Liver (tissue), 7 donors: ENCODE measurements at regions not wholly inside any gene's neighbourhood (a gene's known extent, or its start where the extent isn't known, plus 50 kb on each side); places are given as distances from the start of the nearest gene placed in this dataset.

Experiments
- DNase-seq: peaks from one replicate; pipeline ENCODE4 v3.0.0-alpha.2; 2017; ENCODE audit warnings: low spot score
- H3K27ac ChIP-seq, 2 donors: one replicate each; pipeline ENCODE4 v1.7.0; 2013; ENCODE audit warnings: inconsistent platforms in 2 of 2, low read length in 2 of 2, control low read depth in 1 of 2, low read depth in 1 of 2, mild to moderate bottlenecking in 1 of 2
- H3K27me3 ChIP-seq, 4 donors: one replicate each; pipeline versions ENCODE4 v1.6.1 to v1.7.0; 2013; ENCODE audit warnings: low read length in 3 of 4, inconsistent platforms in 1 of 4, mild to moderate bottlenecking in 1 of 4, moderate library complexity in 1 of 4; ENCODE audit not compliant: control insufficient read depth in 4 of 4, insufficient read depth in 4 of 4
- H3K36me3 ChIP-seq, 4 donors: one replicate each; pipeline versions ENCODE4 v1.6.1 to v1.7.0; 2013; ENCODE audit warnings: low read length in 3 of 4, mild to moderate bottlenecking in 3 of 4, low read depth in 1 of 4, moderate library complexity in 1 of 4; ENCODE audit not compliant: control insufficient read depth in 4 of 4, insufficient read depth in 3 of 4
- H3K4me1 ChIP-seq, 4 donors: one replicate each; pipeline versions ENCODE4 v1.6.1 to v1.7.0; 2013; ENCODE audit warnings: low read length in 3 of 4, mild to moderate bottlenecking in 3 of 4, moderate library complexity in 1 of 4; ENCODE audit not compliant: control insufficient read depth in 4 of 4, insufficient read depth in 4 of 4
- H3K4me3 ChIP-seq, 3 donors: one replicate each; pipeline versions ENCODE4 v1.6.1 to v1.7.0; 2013; ENCODE audit warnings: low read length in 3 of 3, control low read depth in 1 of 3, low read depth in 1 of 3, mild to moderate bottlenecking in 1 of 3
- H3K9ac ChIP-seq, 2 donors: one replicate each; pipeline ENCODE4 v1.7.0; 2013; ENCODE audit warnings: low read length in 2 of 2, mild to moderate bottlenecking in 2 of 2, moderate library complexity in 2 of 2, control low read depth in 1 of 2, low read depth in 1 of 2
- H3K9me3 ChIP-seq, 4 donors: one replicate each; pipeline versions ENCODE4 v1.6.1 to v1.7.0; 2013; ENCODE audit warnings: low read length in 3 of 4; ENCODE audit not compliant: control insufficient read depth in 4 of 4
- EGR1 ChIP-seq, 2 donors: IDR thresholded peaks; 2 replicates each; pipeline ENCODE4 v1.6.1; 2016 to 2018; ENCODE audit warnings: antibody characterized with exemption in 2 of 2, low read depth in 2 of 2
- FOXA1 ChIP-seq: IDR thresholded peaks from 2 replicates; pipeline ENCODE4 v1.6.1; 2016; ENCODE audit warnings: antibody characterized with exemption
- FOXA2 ChIP-seq: IDR thresholded peaks from 2 replicates; pipeline ENCODE4 v1.6.1; 2016; ENCODE audit warnings: antibody characterized with exemption
- GABPA ChIP-seq, 2 donors: IDR thresholded peaks in 1 of 2; conservative IDR thresholded peaks in 1 of 2; 2 replicates each; pipeline ENCODE4 v1.6.1; 2016; ENCODE audit warnings: antibody characterized with exemption in 2 of 2, mild to moderate bottlenecking in 1 of 2, moderate library complexity in 1 of 2
- HNF4A ChIP-seq, 2 donors: conservative IDR thresholded peaks; 2 replicates each; pipeline ENCODE4 v1.6.1; 2016; ENCODE audit warnings: antibody characterized with exemption in 2 of 2, mild to moderate bottlenecking in 2 of 2
- JUND ChIP-seq, 2 donors: IDR thresholded peaks; 2 replicates each; pipeline ENCODE4 v1.6.1; 2016; ENCODE audit warnings: antibody characterized with exemption in 2 of 2
- NR2F2 ChIP-seq: IDR thresholded peaks from 2 replicates; pipeline ENCODE4 v1.6.1; 2016; ENCODE audit warnings: antibody characterized with exemption
- REST ChIP-seq: IDR thresholded peaks from 2 replicates; pipeline ENCODE4 v1.6.1; 2016; ENCODE audit warnings: antibody characterized with exemption, mild to moderate bottlenecking
- RXRA ChIP-seq, 2 donors: IDR thresholded peaks; 2 replicates each; pipeline ENCODE4 v1.6.1; 2017 to 2018; ENCODE audit warnings: antibody characterized with exemption in 2 of 2, mild to moderate bottlenecking in 1 of 2
- SP1 ChIP-seq: IDR thresholded peaks from 2 replicates; pipeline ENCODE4 v1.6.1; 2018; ENCODE audit warnings: antibody characterized with exemption, mild to moderate bottlenecking
- YY1 ChIP-seq: IDR thresholded peaks from 2 replicates; pipeline ENCODE4 v1.6.1; 2016; ENCODE audit warnings: antibody characterized with exemption, mild to moderate bottlenecking
- WGBS: extraction: QIAGEN DNeasy Blood & Tissue Kit; methylation state at CpG from one replicate; pipeline ENCODE4 v1.1.7; 2013; 5-methylcytosine and 5-hydroxymethylcytosine counted together
- TF ChIP-seq, protein P1 (sequence below): IDR thresholded peaks from 2 replicates; pipeline ENCODE4 v1.6.1; 2016; ENCODE audit warnings: antibody characterized with exemption
- TF ChIP-seq, protein P2 (sequence below): IDR thresholded peaks from 2 replicates; pipeline ENCODE4 v1.6.1; 2016; ENCODE audit warnings: antibody characterized with exemption
- TF ChIP-seq, protein P3 (sequence below): IDR thresholded peaks from 2 replicates; pipeline ENCODE4 v1.6.1; 2016; ENCODE audit warnings: antibody characterized with exemption
- donor health status: healthy.
- donor health status: healthy.
- donor health status: healthy.
- donor health status: healthy.

DNA sequence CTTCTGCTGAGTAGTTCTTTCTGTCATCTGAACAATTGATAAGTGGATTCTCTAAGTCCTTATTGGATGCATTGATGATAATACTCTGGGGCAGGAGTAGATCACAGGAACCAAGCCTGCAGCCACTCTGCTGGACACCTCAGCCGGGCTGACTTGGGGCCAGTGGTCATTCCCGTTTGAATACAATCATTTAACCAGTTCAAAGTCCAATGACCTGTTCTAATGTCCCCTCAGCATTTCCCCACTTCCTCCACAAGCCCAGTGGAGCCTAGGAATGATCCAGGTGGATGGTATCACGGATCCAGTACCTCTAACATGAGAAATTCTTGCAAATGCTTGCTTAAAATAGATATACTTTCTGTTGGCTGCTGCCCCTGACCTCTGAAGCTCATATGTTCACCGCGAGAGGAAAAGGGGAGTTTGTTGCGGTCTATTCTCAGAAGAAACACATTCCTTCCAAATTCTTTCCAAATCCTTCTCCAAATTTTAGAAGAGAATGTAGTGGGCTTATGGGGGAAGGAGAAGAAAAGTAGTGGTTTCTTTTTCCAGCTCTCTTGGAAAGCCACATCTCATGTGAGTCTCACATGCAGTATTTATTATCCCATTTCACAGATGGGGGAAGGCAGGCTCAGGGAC is 170.9 kb downstream of the INHBB start (continued):
- TF ChIP-seq, protein P1, sequence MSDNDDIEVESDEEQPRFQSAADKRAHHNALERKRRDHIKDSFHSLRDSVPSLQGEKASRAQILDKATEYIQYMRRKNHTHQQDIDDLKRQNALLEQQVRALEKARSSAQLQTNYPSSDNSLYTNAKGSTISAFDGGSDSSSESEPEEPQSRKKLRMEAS, result peak; percentile 95
- TF ChIP-seq FOXA1 (peak; percentile 24), JUND (IDR thresholded peaks at IDR 0.05) (peak; percentile 72 to 89), EGR1 (IDR thresholded peaks at IDR 0.05; ENCODE audit: low read depth in 2 of 2) (peak; percentile 39 to 54), RXRA (IDR thresholded peaks at IDR 0.05) (peak; percentile 98 to 99), YY1 (peak; percentile 68), HNF4A (conservative IDR thresholded peaks at IDR 0.05) (peak; percentile 99), FOXA2 (peak; percentile 38)
- TF ChIP-seq, protein P2, sequence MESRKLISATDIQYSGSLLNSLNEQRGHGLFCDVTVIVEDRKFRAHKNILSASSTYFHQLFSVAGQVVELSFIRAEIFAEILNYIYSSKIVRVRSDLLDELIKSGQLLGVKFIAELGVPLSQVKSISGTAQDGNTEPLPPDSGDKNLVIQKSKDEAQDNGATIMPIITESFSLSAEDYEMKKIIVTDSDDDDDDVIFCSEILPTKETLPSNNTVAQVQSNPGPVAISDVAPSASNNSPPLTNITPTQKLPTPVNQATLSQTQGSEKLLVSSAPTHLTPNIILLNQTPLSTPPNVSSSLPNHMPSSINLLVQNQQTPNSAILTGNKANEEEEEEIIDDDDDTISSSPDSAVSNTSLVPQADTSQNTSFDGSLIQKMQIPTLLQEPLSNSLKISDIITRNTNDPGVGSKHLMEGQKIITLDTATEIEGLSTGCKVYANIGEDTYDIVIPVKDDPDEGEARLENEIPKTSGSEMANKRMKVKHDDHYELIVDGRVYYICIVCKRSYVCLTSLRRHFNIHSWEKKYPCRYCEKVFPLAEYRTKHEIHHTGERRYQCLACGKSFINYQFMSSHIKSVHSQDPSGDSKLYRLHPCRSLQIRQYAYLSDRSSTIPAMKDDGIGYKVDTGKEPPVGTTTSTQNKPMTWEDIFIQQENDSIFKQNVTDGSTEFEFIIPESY, result no peak
- TF ChIP-seq, protein P3, sequence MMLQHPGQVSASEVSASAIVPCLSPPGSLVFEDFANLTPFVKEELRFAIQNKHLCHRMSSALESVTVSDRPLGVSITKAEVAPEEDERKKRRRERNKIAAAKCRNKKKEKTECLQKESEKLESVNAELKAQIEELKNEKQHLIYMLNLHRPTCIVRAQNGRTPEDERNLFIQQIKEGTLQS, result peak; percentile 64

GRCh38 chr2:120517751-120518469 is 172.0 kb downstream of the INHBB start:
- TF ChIP-seq, protein P1, result no peak
- TF ChIP-seq GABPA (IDR thresholded peaks at IDR 0.05 in 1 of 2, conservative IDR thresholded peaks at IDR 0.05 in 1 of 2) (no peak), EGR1 (IDR thresholded peaks at IDR 0.05; ENCODE audit: low read depth in 2 of 2) (no peak), REST (no peak), RXRA (IDR thresholded peaks at IDR 0.05) (no peak), FOXA2 (no peak), SP1 (no peak), NR2F2 (no peak)
- TF ChIP-seq, protein P2, result no peak
- H3K36me3 ChIP-seq, result no peaks in the 10 kb centered on the region
- no peak for DNase-seq
- no peak overlapping the region for H3K4me3 ChIP-seq
- peaks cover 0 to 23% (median 15%) of the 10 kb centered on the region in 4 donors for H3K4me1 ChIP-seq
- H3K27ac ChIP-seq, result no peak overlapping the region
- H3K9me3 ChIP-seq, result no peaks in the 10 kb centered on the region
- WGBS, result 91% methylated on average over 7 of the region's 7 CpGs
- no peak overlapping the region for H3K9ac ChIP-seq
- no peaks in the 10 kb centered on the region for H3K27me3 ChIP-seq
